Nephron (organoid): ENCODE measurements at regions not wholly inside any gene's neighbourhood (a gene's known extent, or its start where the extent isn't known, plus 50 kb on each side); places are given as distances from the start of the nearest gene placed in this dataset.

ENCODE experiments used
- H3K27ac Mint-ChIP-seq, 3 experiments: 2 replicates each; pipeline ENCODE4 v1.8.0; 2020; ENCODE audit warnings: mixed read lengths in 3 of 3, mild to moderate bottlenecking in 2 of 3, moderate library complexity in 1 of 3
- H3K27me3 Mint-ChIP-seq: 2 replicates; pipeline ENCODE4 v1.8.0; 2021; ENCODE audit warnings: low read depth, mild to moderate bottlenecking, moderate library complexity, mixed read lengths
- H3K36me3 Mint-ChIP-seq: 2 replicates; pipeline ENCODE4 v1.8.0; 2020; ENCODE audit warnings: low read depth, mixed read lengths
- H3K4me1 Mint-ChIP-seq: 2 replicates; pipeline ENCODE4 v1.8.0; 2020; ENCODE audit warnings: mixed read lengths
- H3K4me3 Mint-ChIP-seq, 3 experiments: 2 replicates each; pipeline ENCODE4 v1.8.0; 2020; ENCODE audit warnings: mild to moderate bottlenecking in 3 of 3, mixed read lengths in 3 of 3, moderate library complexity in 2 of 3
- H3K9me3 Mint-ChIP-seq: 2 replicates; pipeline ENCODE4 v1.8.0; 2020; ENCODE audit warnings: mixed read lengths
- TF ChIP-seq, protein P1 (sequence below), 3 experiments: fragments of 200-600 bp; sonication (generic); IDR thresholded peaks; one replicate each; pipeline ENCODE4 v1.5.0; 2021; ENCODE audit warnings: antibody characterized with exemption in 3 of 3; ENCODE audit not compliant: unreplicated experiment in 3 of 3

DNA sequence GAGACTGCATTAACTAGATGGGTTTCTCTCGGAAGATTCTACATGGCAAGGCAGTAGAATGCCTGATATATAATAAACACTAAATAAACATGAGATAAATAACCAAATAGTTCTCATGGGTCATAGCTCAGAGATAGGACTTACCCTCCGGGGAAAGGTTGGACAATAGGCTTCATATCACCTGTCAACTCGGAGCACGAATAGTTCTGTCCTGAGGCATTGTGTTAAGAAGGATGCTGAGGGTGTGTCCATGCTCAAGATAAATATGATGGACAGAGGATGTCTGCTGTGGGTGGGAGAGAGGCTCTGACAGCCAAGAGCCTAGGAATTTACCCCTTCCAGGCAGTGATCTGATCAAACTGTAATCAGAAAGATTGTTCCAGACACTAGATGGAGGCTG lies 474.0 kb downstream of the MIAT start:
- Mint-ChIP-seq H3K36me3 (no peaks in the 10 kb centered on the region), H3K4me1 (peaks cover 62% of the 10 kb centered on the region), H3K27ac (peak overlapping the region in 2 of 3 experiments; percentile 6 to 11), H3K4me3 (no peak overlapping the region), H3K27me3 (peaks cover 28% of the 10 kb centered on the region), H3K9me3 (peaks cover 2% of the 10 kb centered on the region)
- TF ChIP-seq, protein P1, sequence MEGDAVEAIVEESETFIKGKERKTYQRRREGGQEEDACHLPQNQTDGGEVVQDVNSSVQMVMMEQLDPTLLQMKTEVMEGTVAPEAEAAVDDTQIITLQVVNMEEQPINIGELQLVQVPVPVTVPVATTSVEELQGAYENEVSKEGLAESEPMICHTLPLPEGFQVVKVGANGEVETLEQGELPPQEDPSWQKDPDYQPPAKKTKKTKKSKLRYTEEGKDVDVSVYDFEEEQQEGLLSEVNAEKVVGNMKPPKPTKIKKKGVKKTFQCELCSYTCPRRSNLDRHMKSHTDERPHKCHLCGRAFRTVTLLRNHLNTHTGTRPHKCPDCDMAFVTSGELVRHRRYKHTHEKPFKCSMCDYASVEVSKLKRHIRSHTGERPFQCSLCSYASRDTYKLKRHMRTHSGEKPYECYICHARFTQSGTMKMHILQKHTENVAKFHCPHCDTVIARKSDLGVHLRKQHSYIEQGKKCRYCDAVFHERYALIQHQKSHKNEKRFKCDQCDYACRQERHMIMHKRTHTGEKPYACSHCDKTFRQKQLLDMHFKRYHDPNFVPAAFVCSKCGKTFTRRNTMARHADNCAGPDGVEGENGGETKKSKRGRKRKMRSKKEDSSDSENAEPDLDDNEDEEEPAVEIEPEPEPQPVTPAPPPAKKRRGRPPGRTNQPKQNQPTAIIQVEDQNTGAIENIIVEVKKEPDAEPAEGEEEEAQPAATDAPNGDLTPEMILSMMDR (IDR thresholded peaks at IDR 0.05; ENCODE audit: unreplicated experiment in 3 of 3), result no peak

DNA sequence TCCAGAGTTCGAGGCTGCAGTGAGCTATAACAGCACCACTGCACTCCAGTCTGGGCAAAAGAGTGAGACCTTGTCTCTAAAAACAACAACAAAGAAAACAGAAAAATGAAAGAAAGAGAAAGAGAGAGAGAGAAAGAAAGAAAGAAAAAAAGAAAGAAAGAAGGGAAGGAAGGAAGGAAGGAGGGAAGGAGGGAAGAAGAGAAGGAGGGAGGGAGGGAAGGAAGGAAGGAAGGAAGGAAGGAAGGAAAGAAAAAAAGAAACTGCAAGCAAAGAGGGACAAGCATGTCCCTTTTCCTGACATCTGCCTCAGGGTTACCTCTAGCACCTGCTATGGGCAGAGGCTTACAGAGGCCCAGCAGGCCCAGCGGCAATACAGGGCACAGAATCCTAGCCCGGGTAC lies 475.0 kb downstream of the MIAT start:
- Mint-ChIP-seq H3K27ac (peak overlapping the region in 1 of 3 experiments; percentile 73), H3K36me3 (no peaks in the 10 kb centered on the region), H3K9me3 (peaks cover 2% of the 10 kb centered on the region), H3K27me3 (peaks cover 24% of the 10 kb centered on the region), H3K4me3 (no peak overlapping the region), H3K4me1 (peaks cover 57% of the 10 kb centered on the region)
- TF ChIP-seq, protein P1 (IDR thresholded peaks at IDR 0.05; ENCODE audit: unreplicated experiment in 3 of 3), result no peak

GRCh38 chr22:27133019-27133431 lies 475.6 kb downstream of the MIAT start:
- H3K9me3 Mint-ChIP-seq, result peaks cover 2% of the 10 kb centered on the region
- peaks cover 60% of the 10 kb centered on the region for H3K4me1 Mint-ChIP-seq
- TF ChIP-seq, protein P1 (IDR thresholded peaks at IDR 0.05; ENCODE audit: unreplicated experiment in 3 of 3), result no peak
- H3K4me3 Mint-ChIP-seq, result no peak overlapping the region
- peak overlapping the region in 2 of 3 experiments; percentile 73 to 89 for H3K27ac Mint-ChIP-seq
- H3K27me3 Mint-ChIP-seq, result peaks cover 29% of the 10 kb centered on the region
- H3K36me3 Mint-ChIP-seq, result no peaks in the 10 kb centered on the region

DNA sequence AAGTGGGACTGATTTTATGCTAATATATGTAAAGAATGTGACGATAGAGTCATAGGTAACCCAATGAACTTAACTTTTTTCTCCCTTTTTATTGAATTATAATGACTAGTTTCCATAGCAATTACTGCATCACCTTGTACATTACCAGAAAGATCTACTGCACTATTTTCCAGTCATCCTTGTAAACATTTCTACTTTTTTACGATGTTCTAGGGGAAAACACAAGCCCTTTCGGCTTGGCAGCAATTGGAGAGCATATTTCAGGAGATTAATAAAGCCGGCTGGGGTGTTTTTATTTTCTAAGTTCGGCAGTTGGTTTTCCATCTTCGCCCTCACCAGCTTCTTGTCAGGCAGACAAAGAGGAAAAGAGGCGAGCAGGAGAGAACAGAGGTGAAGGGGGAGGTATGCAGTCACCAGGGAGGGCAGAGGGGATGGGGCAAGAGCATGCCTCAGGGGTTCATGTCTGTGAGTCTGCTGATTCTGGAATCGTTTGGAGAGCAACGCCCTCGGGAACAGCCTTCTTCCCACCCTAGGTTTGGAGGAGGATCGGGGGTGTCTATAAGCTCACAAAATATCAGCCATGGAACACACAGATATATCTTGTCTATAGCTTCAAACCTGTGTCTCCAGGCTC lies 476.4 kb downstream of the MIAT start:
- H3K27ac Mint-ChIP-seq, result peak overlapping the region in 2 of 3 experiments; percentile 73 to 89
- H3K27me3 Mint-ChIP-seq, result peaks cover 28% of the 10 kb centered on the region
- peak overlapping the region in 2 of 3 experiments; percentile 1 to 27 for H3K4me3 Mint-ChIP-seq
- H3K4me1 Mint-ChIP-seq, result peaks cover 64% of the 10 kb centered on the region
- TF ChIP-seq, protein P1 (IDR thresholded peaks at IDR 0.05; ENCODE audit: unreplicated experiment in 3 of 3), result no peak
- peaks cover 2% of the 10 kb centered on the region for H3K9me3 Mint-ChIP-seq
- H3K36me3 Mint-ChIP-seq, result no peaks in the 10 kb centered on the region

DNA sequence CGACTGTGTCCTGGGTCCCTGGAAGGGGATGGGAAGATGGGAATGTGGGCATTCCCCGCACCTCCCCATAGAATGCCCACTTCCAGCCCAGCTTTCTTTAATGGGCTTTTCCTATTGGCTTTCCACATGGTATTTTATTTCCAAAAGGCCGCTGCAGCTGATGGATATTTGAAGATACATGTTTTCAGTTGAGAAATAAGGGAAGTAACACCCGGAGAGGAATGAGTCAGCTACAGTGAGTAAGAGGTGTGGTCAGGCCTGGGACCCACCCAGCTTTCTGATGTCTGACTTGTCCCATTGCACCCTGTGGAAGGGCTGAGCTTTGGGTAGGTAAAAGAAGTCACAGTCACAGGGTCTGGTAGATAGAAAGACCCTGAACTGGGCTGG lies 476.9 kb downstream of the MIAT start:
- peaks cover 24% of the 10 kb centered on the region for H3K27me3 Mint-ChIP-seq
- peaks cover 64% of the 10 kb centered on the region for H3K4me1 Mint-ChIP-seq
- no peak overlapping the region for H3K4me3 Mint-ChIP-seq
- H3K27ac Mint-ChIP-seq, result peak overlapping the region in 2 of 3 experiments; percentile 73 to 89
- no peaks in the 10 kb centered on the region for H3K36me3 Mint-ChIP-seq
- H3K9me3 Mint-ChIP-seq, result peaks cover 2% of the 10 kb centered on the region
- TF ChIP-seq, protein P1 (IDR thresholded peaks at IDR 0.05; ENCODE audit: unreplicated experiment in 3 of 3), result no peak
